NCI-H526 (cell line): ENCODE measurements at regions not wholly inside any gene's neighbourhood (a gene's known extent, or its start where the extent isn't known, plus 50 kb on each side); places are given as distances from the start of the nearest gene placed in this dataset.

Source experiments
- DNase-seq, 2 experiments: peaks; one replicate each; lab custom pipeline; 2025; lab: John Stamatoyannopoulos, UW

GRCh38 chr1:221632072-221632471 lies 109.8 kb downstream of the DUSP10 start:
- no peak for DNase-seq

- no peak for DNase-seq
Measured at GRCh38 chr1:221633841-221634409, 108.0 kb downstream of the DUSP10 start.

- no peak for DNase-seq
Measured at GRCh38 chr1:221634606-221635005, 107.3 kb downstream of the DUSP10 start.

- no peak for DNase-seq
Measured at GRCh38 chr1:221635305-221635704, 106.6 kb downstream of the DUSP10 start.

GRCh38 chr1:221636096-221636495 lies 105.8 kb downstream of the DUSP10 start:
- no peak for DNase-seq

GRCh38 chr1:221636967-221637366 lies 104.9 kb downstream of the DUSP10 start:
- DNase-seq: no peak

- DNase-seq: no peak
Measured at GRCh38 chr1:221637641-221638041, 104.2 kb downstream of the DUSP10 start.

- DNase-seq: no peak
Measured at GRCh38 chr1:221638595-221638994, 103.3 kb downstream of the DUSP10 start.

GRCh38 chr1:221641811-221642210 lies 100.1 kb downstream of the DUSP10 start:
- DNase-seq: no peak

- DNase-seq: no peak
Measured at GRCh38 chr1:221643404-221644144, 98.3 kb downstream of the DUSP10 start.

GRCh38 chr1:221644145-221644448 lies 97.8 kb downstream of the DUSP10 start:
- DNase-seq: no peak

GRCh38 chr1:221644663-221645258 lies 97.1 kb downstream of the DUSP10 start:
- no peak for DNase-seq

GRCh38 chr1:221648201-221648600 lies 93.7 kb downstream of the DUSP10 start:
- DNase-seq: no peak
